ENCODE measurements at regions not wholly inside any gene's neighbourhood (a gene's known extent, or its start where the extent isn't known, plus 50 kb on each side); places are given as distances from the start of the nearest gene placed in this dataset.

- no peaks in the 10 kb centered on the region for H3K4me1 ChIP-seq (replicated peaks in 1 of 4; ENCODE audit: control insufficient read depth in 3 of 4, insufficient read depth in 4 of 4, low read length in 3 of 4)
- H3K23me2 ChIP-seq (ENCODE audit: low read depth, low read length), result no peaks in the 10 kb centered on the region
- no peak overlapping the region for H2BK120ac ChIP-seq (replicated peaks; ENCODE audit: low read depth, low read length)
- H2BK12ac ChIP-seq (ENCODE audit: low read depth, low read length), result no peak overlapping the region
- H4K5ac ChIP-seq (ENCODE audit: insufficient read length, low read depth, low read length), result no peak overlapping the region
- ChIA-PET CTCF (ENCODE audit: partially characterized antibody) (interaction anchor here (0.8 kb wide), 1 partner anchor 60 kb away, joined by 3 read pairs; no protein-coding TSS in a partner anchor), POLR2A (ENCODE audit: partially characterized antibody) (no interaction called here)
- no peak overlapping the region for H4K8ac ChIP-seq (ENCODE audit: extremely low read depth, insufficient read depth, low read length)
- no peak overlapping the region for H3K27ac ChIP-seq (ENCODE audit: low read depth, low read length)
- H3K36me3 ChIP-seq (ENCODE audit: control insufficient read depth in 2 of 4, insufficient read depth in 4 of 4, low read length in 3 of 4), result no peaks in the 10 kb centered on the region
- DNase-seq (ENCODE audit: low read depth in 1 of 2, low spot score in 2 of 2), result no peak
- H3K4me3 ChIP-seq (ENCODE audit: extremely low read depth in 1 of 4, insufficient read depth in 2 of 4, low read depth in 3 of 4, low read length in 4 of 4), result no peak overlapping the region
- H3K56ac ChIP-seq (replicated peaks; ENCODE audit: insufficient read length, low read depth, low read length), result no peak overlapping the region
- no peaks in the 10 kb centered on the region for H3K9me3 ChIP-seq (ENCODE audit: insufficient read depth in 2 of 2, low read depth in 1 of 2, low read length in 1 of 2)
- no peak overlapping the region for H3K9ac ChIP-seq (replicated peaks in 1 of 4; ENCODE audit: extremely low read depth in 1 of 4, low read depth in 3 of 4, low read length in 3 of 4)
- 83% methylated on average over 2 of the region's 2 CpGs; no CpG with 5 or more reads in 1 of the 2 experiments for WGBS, 2 experiments (ENCODE audit: extremely low coverage in 1 of 2, insufficient coverage in 1 of 2, insufficient read length in 1 of 2, insufficient replicate concordance in 2 of 2, low coverage in 1 of 2, low lambda C conversion rate in 2 of 2, missing lambda C conversion rate in 1 of 2)
- no peaks in the 10 kb centered on the region for H3K79me1 ChIP-seq (ENCODE audit: low read depth, low read length)
- no peak overlapping the region for H3K23ac ChIP-seq (ENCODE audit: insufficient read length)
- H2AFZ ChIP-seq (ENCODE audit: low read length), result no peak overlapping the region
- H2BK5ac ChIP-seq (ENCODE audit: low read depth, low read length), result no peak overlapping the region
- H3K18ac ChIP-seq (ENCODE audit: extremely low read depth, low read length), result no peak overlapping the region
- H3K14ac ChIP-seq (ENCODE audit: insufficient read length), result no peak overlapping the region
- no peak overlapping the region for H2BK15ac ChIP-seq (ENCODE audit: low read length)
- no peaks in the 10 kb centered on the region for H4K20me1 ChIP-seq (replicated peaks in 1 of 2; ENCODE audit: control insufficient read depth in 1 of 2, insufficient read depth in 2 of 2, low read length in 2 of 2)
- H3K4ac ChIP-seq (replicated peaks; ENCODE audit: insufficient read length, low read depth, low read length), result no peak overlapping the region
- H3K4me2 ChIP-seq (ENCODE audit: insufficient read depth in 1 of 2, low read depth in 2 of 2, low read length in 2 of 2), result no peak overlapping the region
- no peaks in the 10 kb centered on the region for H3K27me3 ChIP-seq (replicated peaks in 1 of 4; ENCODE audit: control insufficient read depth in 3 of 4, extremely low read depth in 1 of 4, insufficient read depth in 3 of 4, low read length in 3 of 4)
- H2BK20ac ChIP-seq (ENCODE audit: low read length), result no peak overlapping the region
- no peaks in the 10 kb centered on the region for H3K79me2 ChIP-seq (ENCODE audit: control insufficient read depth in 1 of 2, insufficient read depth in 2 of 2, low read length in 2 of 2)
- FAIRE-seq, result no peak
- no peak overlapping the region for H2AK5ac ChIP-seq (ENCODE audit: low read depth, low read length)
- H4K91ac ChIP-seq (replicated peaks; ENCODE audit: insufficient read length, low read length), result no peak overlapping the region
- no peak for TF ChIP-seq ASH2L (IDR thresholded peaks at IDR 0.05; ENCODE audit: low read length)
- no peak for TF ChIP-seq ATF2 (IDR thresholded peaks at IDR 0.05; ENCODE audit: low read length)
- no peak for TF ChIP-seq USF2 (IDR thresholded peaks at IDR 0.05; ENCODE audit: low read length)
- no peak for TF ChIP-seq HDAC6 (IDR thresholded peaks at IDR 0.05; ENCODE audit: low read depth, low read length)
- TF ChIP-seq MAFK (IDR thresholded peaks at IDR 0.05; ENCODE audit: low read depth, low read length), result no peak
- TF ChIP-seq CHD1 (IDR thresholded peaks at IDR 0.05; ENCODE audit: low read depth, low read length), result no peak
- no peak for TF ChIP-seq TEAD4 (IDR thresholded peaks at IDR 0.05; ENCODE audit: low read depth, low read length)
- TF ChIP-seq SRF (IDR thresholded peaks at IDR 0.05; ENCODE audit: low read depth, low read length), result no peak
- TF ChIP-seq RFX5 (IDR thresholded peaks at IDR 0.05; ENCODE audit: borderline replicate concordance, low read depth, low read length), result no peak
- TF ChIP-seq BRCA1 (IDR thresholded peaks at IDR 0.05; ENCODE audit: low read depth, low read length), result no peak
- TF ChIP-seq CREB1 (IDR thresholded peaks at IDR 0.05), result no peak
Observed at GRCh38 chr11:101803651-101804050, 111.2 kb upstream of the CEP126 start.
